T-helper 9 cell (primary cell): ENCODE measurements at regions not wholly inside any gene's neighbourhood (a gene's known extent, or its start where the extent isn't known, plus 50 kb on each side); places are given as distances from the start of the nearest gene placed in this dataset.

ENCODE experiments used
- DNase-seq: peaks from one replicate; pipeline ENCODE4 v3.0.0-alpha.2; 2020

GRCh38 chr6:19279273-19279684 is 557.9 kb upstream of the ID4 start:
- DNase-seq = no peak

- no peak for DNase-seq
These were observed 549.2 kb upstream of the ID4 start for GRCh38 chr6:19287928-19288327.

- DNase-seq = no peak
These were observed 547.7 kb upstream of the ID4 start for GRCh38 chr6:19289457-19289856.

GRCh38 chr6:19297880-19298279 is 539.3 kb upstream of the ID4 start:
- no peak for DNase-seq

GRCh38 chr6:19298421-19298820 is 538.7 kb upstream of the ID4 start:
- DNase-seq = no peak

- no peak for DNase-seq
These were observed 538.0 kb upstream of the ID4 start for GRCh38 chr6:19299129-19299528.

- no peak for DNase-seq
These were observed 535.2 kb upstream of the ID4 start for GRCh38 chr6:19301980-19302379.

- no peak for DNase-seq
These were observed 533.8 kb upstream of the ID4 start for GRCh38 chr6:19303383-19303782.

- no peak for DNase-seq
These were observed 527.5 kb upstream of the ID4 start for GRCh38 chr6:19309661-19310060.

GRCh38 chr6:19311786-19312185 is 525.4 kb upstream of the ID4 start:
- no peak for DNase-seq

- no peak for DNase-seq
These were observed 524.8 kb upstream of the ID4 start for GRCh38 chr6:19312241-19312978.

GRCh38 chr6:19317431-19317986 is 519.7 kb upstream of the ID4 start:
- no peak for DNase-seq

- no peak for DNase-seq
These were observed 518.2 kb upstream of the ID4 start for GRCh38 chr6:19319005-19319404.

GRCh38 chr6:19320111-19320581 is 517.0 kb upstream of the ID4 start:
- DNase-seq = no peak

- no peak for DNase-seq
These were observed 514.3 kb upstream of the ID4 start for GRCh38 chr6:19322691-19323485.

- DNase-seq = no peak
These were observed 512.8 kb upstream of the ID4 start for GRCh38 chr6:19324376-19324775.

- DNase-seq = no peak
These were observed 511.8 kb upstream of the ID4 start for GRCh38 chr6:19325335-19325789.

GRCh38 chr6:19327241-19327640 is 509.9 kb upstream of the ID4 start:
- no peak for DNase-seq

GRCh38 chr6:19327661-19328060 is 509.5 kb upstream of the ID4 start:
- DNase-seq = no peak

- no peak for DNase-seq
These were observed 508.1 kb upstream of the ID4 start for GRCh38 chr6:19329078-19329477.

- no peak for DNase-seq
These were observed 506.1 kb upstream of the ID4 start for GRCh38 chr6:19331089-19331488.

- DNase-seq = no peak
These were observed 504.2 kb upstream of the ID4 start for GRCh38 chr6:19332806-19333460.

GRCh38 chr6:19333936-19334335 is 503.2 kb upstream of the ID4 start:
- DNase-seq = no peak
